K562 (cell line): ENCODE measurements at regions not wholly inside any gene's neighbourhood (a gene's known extent, or its start where the extent isn't known, plus 50 kb on each side); places are given as distances from the start of the nearest gene placed in this dataset.

Experiments
- DNMT1 ChIP-seq: fragments of 450-650 bp; IDR thresholded peaks from 2 replicates; pipeline ENCODE4 v1.6.1; 2016; ENCODE audit warnings: antibody characterized with exemption, mild to moderate bottlenecking
- ELF4 ChIP-seq: fragments of 450-650 bp; formaldehyde crosslinking; IDR thresholded peaks from 2 replicates; pipeline ENCODE4 v1.4.0; 2022; ENCODE audit warnings: missing genetic modification characterization
- FIP1L1 ChIP-seq: fragments of 200-400 bp; formaldehyde crosslinking; IDR thresholded peaks from 2 replicates; pipeline ENCODE4 v1.6.1; 2018; ENCODE audit warnings: mild to moderate bottlenecking, low read depth, low read length; ENCODE audit not compliant: poor library complexity, severe bottlenecking
- MYNN ChIP-seq, 2 experiments: sonication (generic); formaldehyde crosslinking in 1 of 2; IDR thresholded peaks; 2 replicates each; pipeline versions ENCODE4 v1.5.0 to v1.6.1; 2016 to 2020; ENCODE audit warnings: antibody characterized with exemption in 1 of 2, missing genetic modification reagents in 1 of 2
- POLR2AphosphoS5 ChIP-seq: IDR thresholded peaks from 2 replicates; pipeline ENCODE4 v1.6.1; 2011; ENCODE audit warnings: mild to moderate bottlenecking, low read depth, low read length, moderate library complexity; ENCODE audit not compliant: control insufficient read depth, insufficient read depth
- RCOR1 ChIP-seq, 2 experiments: IDR thresholded peaks; 2 replicates each; pipeline ENCODE4 v1.6.1; 2012; ENCODE audit warnings: low read depth in 2 of 2, low read length in 2 of 2, borderline replicate concordance in 1 of 2, improper control_type of control experiment in 1 of 2
- RNF2 ChIP-seq: sonication (generic); IDR thresholded peaks from 2 replicates; pipeline ENCODE4 v1.6.1; 2016
- SMAD1 ChIP-seq: fragments of 150-350 bp; IDR thresholded peaks from 2 replicates; pipeline ENCODE4 v1.6.1; 2014; ENCODE audit warnings: low read length, low read depth; ENCODE audit not compliant: partially characterized antibody
- SRF ChIP-seq, 2 experiments: fragments of 250-450, 450-650 bp in 1 of 2; sonication (Bioruptor Pico) in 1 of 2; sonication (generic) in 1 of 2; formaldehyde crosslinking; IDR thresholded peaks; 2 replicates each; pipeline versions ENCODE4 v1.5.0 to v1.5.1; 2020 to 2022; ENCODE audit warnings: mild to moderate bottlenecking in 1 of 2, missing genetic modification reagents in 1 of 2
- TARDBP ChIP-seq: fragments of 450-650 bp; IDR thresholded peaks from 2 replicates; pipeline ENCODE4 v1.6.1; 2016
- ZKSCAN8 ChIP-seq: fragments of 200-800 bp; sonication (Bioruptor generic); IDR thresholded peaks from 2 replicates; pipeline ENCODE4 v1.6.1; 2016; ENCODE audit warnings: missing genetic modification characterization, missing compliant biosample characterization
- ZNF12 ChIP-seq: sonication (generic); formaldehyde crosslinking; IDR thresholded peaks from 2 replicates; pipeline ENCODE4 v1.4.0; 2020; ENCODE audit warnings: mild to moderate bottlenecking, missing genetic modification reagents
- TF ChIP-seq, protein P1 (sequence below): sonication (generic); formaldehyde crosslinking; IDR thresholded peaks from 2 replicates; pipeline ENCODE4 v1.8.1; 2023; ENCODE audit warnings: missing genetic modification reagents, mild to moderate bottlenecking, borderline replicate concordance
- TF ChIP-seq, protein P2 (sequence below), 3 experiments: IDR thresholded peaks in 2 of 3; conservative IDR thresholded peaks in 1 of 3; 2 replicates each; pipeline ENCODE4 v1.5.1; 2011 to 2012; ENCODE audit warnings: low read length in 3 of 3, mild to moderate bottlenecking in 3 of 3, control low read depth in 2 of 3, improper control_type of control experiment in 1 of 3, inconsistent platforms in 1 of 3, low read depth in 1 of 3, mixed read lengths in 1 of 3, moderate library complexity in 1 of 3; ENCODE audit not compliant: insufficient read depth in 2 of 3

DNA sequence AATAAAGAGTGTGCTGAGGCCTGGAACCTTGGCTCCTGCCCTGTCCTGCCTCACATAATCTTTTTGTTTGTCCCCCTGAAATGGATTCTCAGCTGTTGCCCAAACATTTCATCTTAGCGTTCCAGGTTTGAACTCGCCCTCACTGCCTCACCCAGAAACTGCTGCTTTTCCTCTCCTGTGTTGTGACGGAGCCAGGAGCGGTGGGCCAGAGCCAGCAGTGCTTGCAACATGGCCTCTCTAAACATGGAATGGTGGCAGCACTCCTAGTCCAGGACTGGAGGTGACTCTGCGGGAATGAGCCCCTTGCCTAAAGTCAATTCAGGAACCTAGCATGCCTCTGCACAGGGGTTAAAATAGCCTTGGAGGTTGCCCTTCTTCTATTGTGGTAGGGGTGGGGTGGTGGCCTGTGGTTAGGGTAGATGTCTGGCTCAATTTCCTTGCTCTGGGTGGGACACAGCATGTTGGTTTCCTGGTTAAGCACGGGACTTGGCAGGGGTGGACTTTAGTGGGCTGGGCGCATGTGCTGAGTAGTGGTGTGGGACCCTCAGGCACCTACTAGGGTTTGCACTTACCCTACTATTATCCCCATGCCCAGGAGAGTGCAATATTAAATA, 101.6 kb downstream of the SLC25A46 start:
- TF ChIP-seq ZKSCAN8 = no peak
- TF ChIP-seq RCOR1 (IDR thresholded peaks at IDR 0.05; ENCODE audit: borderline replicate concordance in 1 of 2, low read depth in 2 of 2, low read length in 2 of 2) = no peak
- no peak for TF ChIP-seq TARDBP
- TF ChIP-seq ELF4 = no peak
- TF ChIP-seq SRF (CRISPR knock-in tag; IDR thresholded peaks at IDR 0.05) = no peak
- TF ChIP-seq, protein P1, sequence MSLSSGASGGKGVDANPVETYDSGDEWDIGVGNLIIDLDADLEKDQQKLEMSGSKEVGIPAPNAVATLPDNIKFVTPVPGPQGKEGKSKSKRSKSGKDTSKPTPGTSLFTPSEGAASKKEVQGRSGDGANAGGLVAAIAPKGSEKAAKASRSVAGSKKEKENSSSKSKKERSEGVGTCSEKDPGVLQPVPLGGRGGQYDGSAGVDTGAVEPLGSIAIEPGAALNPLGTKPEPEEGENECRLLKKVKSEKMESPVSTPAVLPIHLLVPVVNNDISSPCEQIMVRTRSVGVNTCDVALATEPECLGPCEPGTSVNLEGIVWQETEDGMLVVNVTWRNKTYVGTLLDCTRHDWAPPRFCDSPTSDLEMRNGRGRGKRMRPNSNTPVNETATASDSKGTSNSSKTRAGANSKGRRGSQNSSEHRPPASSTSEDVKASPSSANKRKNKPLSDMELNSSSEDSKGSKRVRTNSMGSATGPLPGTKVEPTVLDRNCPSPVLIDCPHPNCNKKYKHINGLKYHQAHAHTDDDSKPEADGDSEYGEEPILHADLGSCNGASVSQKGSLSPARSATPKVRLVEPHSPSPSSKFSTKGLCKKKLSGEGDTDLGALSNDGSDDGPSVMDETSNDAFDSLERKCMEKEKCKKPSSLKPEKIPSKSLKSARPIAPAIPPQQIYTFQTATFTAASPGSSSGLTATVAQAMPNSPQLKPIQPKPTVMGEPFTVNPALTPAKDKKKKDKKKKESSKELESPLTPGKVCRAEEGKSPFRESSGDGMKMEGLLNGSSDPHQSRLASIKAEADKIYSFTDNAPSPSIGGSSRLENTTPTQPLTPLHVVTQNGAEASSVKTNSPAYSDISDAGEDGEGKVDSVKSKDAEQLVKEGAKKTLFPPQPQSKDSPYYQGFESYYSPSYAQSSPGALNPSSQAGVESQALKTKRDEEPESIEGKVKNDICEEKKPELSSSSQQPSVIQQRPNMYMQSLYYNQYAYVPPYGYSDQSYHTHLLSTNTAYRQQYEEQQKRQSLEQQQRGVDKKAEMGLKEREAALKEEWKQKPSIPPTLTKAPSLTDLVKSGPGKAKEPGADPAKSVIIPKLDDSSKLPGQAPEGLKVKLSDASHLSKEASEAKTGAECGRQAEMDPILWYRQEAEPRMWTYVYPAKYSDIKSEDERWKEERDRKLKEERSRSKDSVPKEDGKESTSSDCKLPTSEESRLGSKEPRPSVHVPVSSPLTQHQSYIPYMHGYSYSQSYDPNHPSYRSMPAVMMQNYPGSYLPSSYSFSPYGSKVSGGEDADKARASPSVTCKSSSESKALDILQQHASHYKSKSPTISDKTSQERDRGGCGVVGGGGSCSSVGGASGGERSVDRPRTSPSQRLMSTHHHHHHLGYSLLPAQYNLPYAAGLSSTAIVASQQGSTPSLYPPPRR (CRISPR knock-in tag) = no peak
- TF ChIP-seq, protein P2, sequence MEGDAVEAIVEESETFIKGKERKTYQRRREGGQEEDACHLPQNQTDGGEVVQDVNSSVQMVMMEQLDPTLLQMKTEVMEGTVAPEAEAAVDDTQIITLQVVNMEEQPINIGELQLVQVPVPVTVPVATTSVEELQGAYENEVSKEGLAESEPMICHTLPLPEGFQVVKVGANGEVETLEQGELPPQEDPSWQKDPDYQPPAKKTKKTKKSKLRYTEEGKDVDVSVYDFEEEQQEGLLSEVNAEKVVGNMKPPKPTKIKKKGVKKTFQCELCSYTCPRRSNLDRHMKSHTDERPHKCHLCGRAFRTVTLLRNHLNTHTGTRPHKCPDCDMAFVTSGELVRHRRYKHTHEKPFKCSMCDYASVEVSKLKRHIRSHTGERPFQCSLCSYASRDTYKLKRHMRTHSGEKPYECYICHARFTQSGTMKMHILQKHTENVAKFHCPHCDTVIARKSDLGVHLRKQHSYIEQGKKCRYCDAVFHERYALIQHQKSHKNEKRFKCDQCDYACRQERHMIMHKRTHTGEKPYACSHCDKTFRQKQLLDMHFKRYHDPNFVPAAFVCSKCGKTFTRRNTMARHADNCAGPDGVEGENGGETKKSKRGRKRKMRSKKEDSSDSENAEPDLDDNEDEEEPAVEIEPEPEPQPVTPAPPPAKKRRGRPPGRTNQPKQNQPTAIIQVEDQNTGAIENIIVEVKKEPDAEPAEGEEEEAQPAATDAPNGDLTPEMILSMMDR (IDR thresholded peaks at IDR 0.05 in 2 of 3, conservative IDR thresholded peaks at IDR 0.05 in 1 of 3; ENCODE audit: insufficient read depth in 2 of 3, low read depth in 1 of 3, low read length in 3 of 3) = no peak
- TF ChIP-seq RNF2 = no peak
- no peak for TF ChIP-seq MYNN (IDR thresholded peaks at IDR 0.05)
- no peak for TF ChIP-seq MYNN (CRISPR knock-in tag; IDR thresholded peaks at IDR 0.05)
- no peak for TF ChIP-seq FIP1L1
- no peak for TF ChIP-seq ZNF12 (CRISPR knock-in tag)
- no peak for TF ChIP-seq POLR2AphosphoS5
- TF ChIP-seq SMAD1 = no peak
- no peak for TF ChIP-seq DNMT1
